ENCODE measurements at regions not wholly inside any gene's neighbourhood (a gene's known extent, or its start where the extent isn't known, plus 50 kb on each side); places are given as distances from the start of the nearest gene placed in this dataset.
"Not testable (repeated sequence)": the region's sequence is repeated elsewhere in the genome, so short reads cannot be mapped to it uniquely, and the experiment has no call there.

DNA sequence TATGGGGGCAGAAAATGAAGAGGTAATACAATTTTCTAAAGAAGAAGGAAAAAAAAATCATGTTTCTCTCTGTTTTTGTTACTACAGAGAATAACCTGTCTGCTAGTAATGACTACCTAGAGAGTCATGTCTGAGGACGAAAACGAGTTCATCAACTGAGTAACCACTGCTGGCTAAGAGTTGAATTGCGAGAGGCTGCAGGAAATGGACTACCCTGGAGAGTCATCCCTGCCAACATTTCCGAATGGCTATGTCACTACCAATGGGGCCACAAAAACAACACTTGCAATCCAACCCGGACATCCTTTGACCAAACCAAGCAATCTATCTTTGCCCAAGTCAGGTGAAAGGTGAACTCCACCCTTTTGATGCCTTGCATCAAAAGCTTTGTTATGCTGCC, 120.6 kb downstream of the FCRL5 start:
- Mint-ChIP-seq H3K4me1 (ENCODE audit: low read depth) (no peaks in the 10 kb centered on the region), H3K27me3 (no peaks in the 10 kb centered on the region), H3K36me3 (ENCODE audit: insufficient read depth) (no peaks in the 10 kb centered on the region), H3K27ac (no peak overlapping the region), H3K4me3 (ENCODE audit: low read depth) (no peak overlapping the region), H3K9me3 (ENCODE audit: low read depth) (no peaks in the 10 kb centered on the region)
- DNase-seq (ENCODE audit: low spot score, unreplicated experiment) = no peak
- TF ChIP-seq, protein P1, sequence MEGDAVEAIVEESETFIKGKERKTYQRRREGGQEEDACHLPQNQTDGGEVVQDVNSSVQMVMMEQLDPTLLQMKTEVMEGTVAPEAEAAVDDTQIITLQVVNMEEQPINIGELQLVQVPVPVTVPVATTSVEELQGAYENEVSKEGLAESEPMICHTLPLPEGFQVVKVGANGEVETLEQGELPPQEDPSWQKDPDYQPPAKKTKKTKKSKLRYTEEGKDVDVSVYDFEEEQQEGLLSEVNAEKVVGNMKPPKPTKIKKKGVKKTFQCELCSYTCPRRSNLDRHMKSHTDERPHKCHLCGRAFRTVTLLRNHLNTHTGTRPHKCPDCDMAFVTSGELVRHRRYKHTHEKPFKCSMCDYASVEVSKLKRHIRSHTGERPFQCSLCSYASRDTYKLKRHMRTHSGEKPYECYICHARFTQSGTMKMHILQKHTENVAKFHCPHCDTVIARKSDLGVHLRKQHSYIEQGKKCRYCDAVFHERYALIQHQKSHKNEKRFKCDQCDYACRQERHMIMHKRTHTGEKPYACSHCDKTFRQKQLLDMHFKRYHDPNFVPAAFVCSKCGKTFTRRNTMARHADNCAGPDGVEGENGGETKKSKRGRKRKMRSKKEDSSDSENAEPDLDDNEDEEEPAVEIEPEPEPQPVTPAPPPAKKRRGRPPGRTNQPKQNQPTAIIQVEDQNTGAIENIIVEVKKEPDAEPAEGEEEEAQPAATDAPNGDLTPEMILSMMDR (IDR thresholded peaks at IDR 0.05; ENCODE audit: unreplicated experiment) = no peak

DNA sequence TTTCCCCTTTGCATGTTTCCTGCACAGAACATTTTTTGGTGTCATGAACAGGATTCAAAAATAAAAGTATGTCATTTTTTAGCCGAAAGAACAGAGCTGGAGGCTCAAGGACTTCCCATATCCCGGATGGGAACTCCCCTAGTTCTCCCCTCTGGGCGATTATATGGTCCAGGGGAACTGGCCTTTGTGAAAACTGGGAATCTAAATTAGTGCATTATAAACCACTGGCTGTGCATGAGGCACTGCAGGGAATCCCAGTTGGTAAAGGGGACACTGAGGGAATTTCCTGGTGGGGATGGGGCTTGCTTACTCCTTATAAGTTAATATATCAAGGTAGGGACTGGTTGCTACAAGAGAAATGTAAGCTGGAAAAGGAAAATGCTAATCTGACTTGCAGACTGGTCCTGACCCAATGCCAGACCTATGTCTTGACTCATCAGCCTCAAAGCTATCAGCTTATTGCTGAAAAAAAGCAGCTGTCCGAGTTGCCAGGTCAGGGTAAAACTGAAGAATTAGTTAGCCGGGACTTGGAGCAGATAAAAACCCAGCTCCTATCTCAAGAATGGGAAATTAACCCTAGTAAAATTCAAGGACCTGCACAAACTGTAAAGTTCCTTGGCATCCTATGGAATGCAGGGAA, 122.6 kb downstream of the FCRL5 start:
- Mint-ChIP-seq H3K36me3 (ENCODE audit: insufficient read depth) (no peaks in the 10 kb centered on the region), H3K27ac (no peak overlapping the region), H3K4me1 (ENCODE audit: low read depth) (no peaks in the 10 kb centered on the region), H3K9me3 (ENCODE audit: low read depth) (no peaks in the 10 kb centered on the region), H3K27me3 (peaks cover 3% of the 10 kb centered on the region), H3K4me3 (ENCODE audit: low read depth) (no peak overlapping the region)
- DNase-seq (ENCODE audit: low spot score, unreplicated experiment) = no peak
- TF ChIP-seq, protein P1 (IDR thresholded peaks at IDR 0.05; ENCODE audit: unreplicated experiment) = no peak

DNA sequence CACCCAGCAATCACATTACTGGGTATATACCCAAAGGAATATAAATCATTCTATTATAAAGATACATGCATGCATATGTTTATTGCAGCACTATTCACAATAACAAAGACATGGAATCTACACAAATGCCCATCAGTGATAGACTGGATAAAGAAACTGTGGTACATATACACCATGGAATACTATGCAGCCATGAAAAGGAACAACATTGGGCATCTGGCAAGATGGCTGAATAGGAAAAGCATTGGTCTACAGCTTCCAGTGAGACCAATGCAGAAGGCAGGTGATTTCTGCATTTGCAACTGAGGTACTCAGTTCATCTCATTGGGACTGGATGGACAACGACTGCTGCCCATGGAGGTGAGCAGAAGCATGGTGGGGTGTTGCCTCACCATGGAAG, 128.6 kb downstream of the FCRL5 start:
- H3K27ac Mint-ChIP-seq; H3K4me1 Mint-ChIP-seq (ENCODE audit: low read depth); H3K9me3 Mint-ChIP-seq (ENCODE audit: low read depth); DNase-seq (ENCODE audit: low spot score, unreplicated experiment); H3K4me3 Mint-ChIP-seq (ENCODE audit: low read depth); H3K27me3 Mint-ChIP-seq; H3K36me3 Mint-ChIP-seq (ENCODE audit: insufficient read depth): not testable (repeated sequence)

DNA sequence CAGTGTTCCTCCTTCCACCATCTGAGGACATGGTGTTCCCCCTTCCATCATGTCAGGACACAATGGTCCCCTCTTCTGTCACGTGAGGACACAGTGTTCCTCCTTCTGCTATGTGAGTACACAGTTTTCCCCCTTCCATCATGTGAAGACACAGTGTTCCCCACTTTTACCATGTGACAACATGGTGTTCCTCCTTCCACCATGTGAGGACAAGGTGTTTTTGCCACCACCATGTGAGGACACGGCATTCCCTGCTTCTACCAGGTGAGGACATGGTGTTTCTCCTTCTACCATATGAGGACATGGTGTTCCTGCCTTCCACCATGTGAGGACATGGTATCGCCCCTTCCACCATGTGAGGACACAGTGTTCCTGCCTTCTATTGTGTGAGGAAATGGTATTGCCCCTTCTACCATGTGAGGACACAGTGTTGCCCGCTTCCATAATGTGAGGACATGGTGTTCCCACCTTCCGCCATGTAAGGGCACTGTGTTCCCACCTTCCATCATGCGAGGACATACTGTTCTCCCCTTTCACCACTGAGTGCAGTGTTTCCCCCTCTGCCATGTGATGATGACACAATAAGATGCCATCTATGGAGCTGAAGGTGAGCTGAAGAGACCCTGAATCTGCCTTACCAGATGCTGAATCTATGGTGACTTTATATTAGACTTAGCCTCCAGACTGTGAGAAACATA, 132.3 kb downstream of the FCRL5 start:
- Mint-ChIP-seq H3K27ac (no peak overlapping the region), H3K27me3 (peaks cover 30% of the 10 kb centered on the region), H3K9me3 (ENCODE audit: low read depth) (no peaks in the 10 kb centered on the region), H3K4me3 (ENCODE audit: low read depth) (no peak overlapping the region), H3K36me3 (ENCODE audit: insufficient read depth) (no peaks in the 10 kb centered on the region), H3K4me1 (ENCODE audit: low read depth) (no peaks in the 10 kb centered on the region)
- TF ChIP-seq, protein P1 (IDR thresholded peaks at IDR 0.05; ENCODE audit: unreplicated experiment) = no peak
- no peak for DNase-seq (ENCODE audit: low spot score, unreplicated experiment)

DNA sequence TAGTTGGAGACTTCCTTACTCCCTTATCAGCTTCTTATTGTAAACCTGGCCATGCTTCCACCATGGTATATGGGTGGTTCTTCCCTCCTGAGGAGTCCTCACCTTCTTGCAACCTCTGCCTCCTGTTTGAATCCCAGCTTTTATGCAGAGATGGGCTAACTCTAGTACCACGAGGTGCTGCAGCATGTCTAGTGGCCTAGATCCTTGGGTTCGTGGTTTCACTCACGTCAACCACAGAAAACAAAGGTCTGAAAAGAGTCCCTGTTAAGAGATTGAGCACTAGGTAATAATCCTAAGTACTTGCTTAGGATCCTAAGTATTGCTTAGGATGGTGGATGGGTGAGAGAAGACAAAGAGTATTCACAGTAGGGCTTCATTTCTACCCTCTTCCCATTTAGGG, 133.7 kb downstream of the FCRL5 start:
- H3K27me3 Mint-ChIP-seq = peaks cover 39% of the 10 kb centered on the region
- no peaks in the 10 kb centered on the region for H3K9me3 Mint-ChIP-seq (ENCODE audit: low read depth)
- no peaks in the 10 kb centered on the region for H3K4me1 Mint-ChIP-seq (ENCODE audit: low read depth)
- TF ChIP-seq, protein P1 (IDR thresholded peaks at IDR 0.05; ENCODE audit: unreplicated experiment) = no peak
- H3K27ac Mint-ChIP-seq = no peak overlapping the region
- no peak for DNase-seq (ENCODE audit: low spot score, unreplicated experiment)
- H3K36me3 Mint-ChIP-seq (ENCODE audit: insufficient read depth) = no peaks in the 10 kb centered on the region
- H3K4me3 Mint-ChIP-seq (ENCODE audit: low read depth) = no peak overlapping the region

DNA sequence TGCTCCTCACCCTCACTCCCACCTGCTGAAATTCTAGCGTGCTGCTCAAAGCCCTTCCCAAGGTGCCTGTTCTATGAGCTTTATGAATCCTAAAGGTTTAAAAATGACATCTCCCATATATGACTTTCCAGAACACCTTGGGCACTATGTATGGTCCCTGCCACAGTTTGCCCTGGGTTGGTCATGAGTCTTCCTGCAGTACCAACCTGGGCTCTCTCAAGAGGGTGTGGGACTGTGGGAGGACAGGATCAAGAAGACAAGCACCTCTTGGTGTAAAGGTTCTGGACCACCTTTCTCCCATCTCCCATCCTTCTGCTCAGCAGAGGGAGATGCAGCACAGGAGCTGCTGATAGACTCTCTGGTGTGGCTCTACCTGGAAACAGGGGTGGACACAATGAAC, 134.1 kb downstream of the FCRL5 start:
- TF ChIP-seq, protein P1 (IDR thresholded peaks at IDR 0.05; ENCODE audit: unreplicated experiment) = no peak
- Mint-ChIP-seq H3K36me3 (ENCODE audit: insufficient read depth) (no peaks in the 10 kb centered on the region), H3K27ac (no peak overlapping the region), H3K4me1 (ENCODE audit: low read depth) (no peaks in the 10 kb centered on the region), H3K27me3 (peaks cover 41% of the 10 kb centered on the region), H3K4me3 (ENCODE audit: low read depth) (no peak overlapping the region), H3K9me3 (ENCODE audit: low read depth) (no peaks in the 10 kb centered on the region)
- no peak for DNase-seq (ENCODE audit: low spot score, unreplicated experiment)

Data from progenitor cell of endocrine pancreas (in vitro differentiated cells).